Fibroblast of the aortic adventitia (primary cell): ENCODE measurements at regions not wholly inside any gene's neighbourhood (a gene's known extent, or its start where the extent isn't known, plus 50 kb on each side); places are given as distances from the start of the nearest gene placed in this dataset.

Experiments used
- DNase-seq: peaks from one replicate; pipeline ENCODE4 v3.0.0-alpha.2; 2010; ENCODE audit warnings: low read depth
- H3K4me3 ChIP-seq: 2 replicates; pipeline ENCODE4 v1.5.1; 2011; ENCODE audit warnings: low read depth, mild to moderate bottlenecking, control low read depth, low read length, moderate library complexity
- CTCF ChIP-seq: IDR thresholded peaks from 2 replicates; pipeline ENCODE4 v1.5.1; 2011; ENCODE audit warnings: mild to moderate bottlenecking, low read length, control low read depth, inconsistent platforms; ENCODE audit not compliant: insufficient read depth

- DNase-seq: no peak
- no peak overlapping the region for H3K4me3 ChIP-seq
- no peak for TF ChIP-seq CTCF
Measured at GRCh38 chr4:59956366-59956765, 1243.8 kb upstream of the ADGRL3 start.

GRCh38 chr4:59960143-59960542, 1240.0 kb upstream of the ADGRL3 start:
- DNase-seq: no peak
- no peak overlapping the region for H3K4me3 ChIP-seq
- TF ChIP-seq CTCF: no peak

DNA sequence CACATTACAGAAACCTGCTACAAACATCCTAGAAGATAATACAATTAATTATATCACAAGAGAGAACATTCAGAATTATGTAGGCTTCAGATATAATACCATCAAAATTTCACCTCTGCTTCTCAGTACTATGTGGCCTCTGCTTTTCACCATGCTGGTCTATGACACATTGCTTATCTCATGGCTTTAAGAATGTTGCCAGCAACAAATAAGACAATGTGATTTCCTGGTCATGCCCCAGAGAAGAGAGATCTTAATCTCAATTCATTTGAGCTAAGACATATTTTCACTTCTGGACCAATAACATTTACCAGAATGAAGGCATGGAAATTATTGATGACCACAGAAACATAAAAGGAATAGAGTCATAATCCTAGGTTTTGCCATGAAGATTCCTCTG, 1233.4 kb upstream of the ADGRL3 start:
- DNase-seq: no peak
- H3K4me3 ChIP-seq: no peak overlapping the region
- TF ChIP-seq CTCF: no peak

DNA sequence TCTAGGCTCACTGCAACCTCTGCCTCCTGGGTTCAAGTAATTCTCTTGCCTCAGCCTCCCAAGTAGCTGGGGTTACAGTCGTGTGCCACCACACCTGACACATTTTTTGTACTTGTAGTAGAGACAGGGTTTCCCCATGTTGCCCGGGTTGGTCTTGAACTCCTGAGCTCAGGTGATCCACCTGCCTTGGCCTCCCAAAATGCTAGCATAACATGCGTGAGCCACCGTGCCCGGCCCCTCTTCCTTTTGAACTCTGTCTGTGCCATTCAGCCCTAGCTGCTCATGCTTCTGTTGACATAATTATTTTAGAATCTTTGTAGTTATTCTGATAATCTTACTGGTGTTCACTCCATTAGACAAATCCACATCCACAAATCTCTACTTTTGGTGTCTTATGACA, 1231.3 kb upstream of the ADGRL3 start:
- no peak for TF ChIP-seq CTCF
- no peak overlapping the region for H3K4me3 ChIP-seq
- DNase-seq: no peak

GRCh38 chr4:59969909-59970308, 1230.2 kb upstream of the ADGRL3 start:
- DNase-seq: no peak
- no peak for TF ChIP-seq CTCF
- no peak overlapping the region for H3K4me3 ChIP-seq

DNA sequence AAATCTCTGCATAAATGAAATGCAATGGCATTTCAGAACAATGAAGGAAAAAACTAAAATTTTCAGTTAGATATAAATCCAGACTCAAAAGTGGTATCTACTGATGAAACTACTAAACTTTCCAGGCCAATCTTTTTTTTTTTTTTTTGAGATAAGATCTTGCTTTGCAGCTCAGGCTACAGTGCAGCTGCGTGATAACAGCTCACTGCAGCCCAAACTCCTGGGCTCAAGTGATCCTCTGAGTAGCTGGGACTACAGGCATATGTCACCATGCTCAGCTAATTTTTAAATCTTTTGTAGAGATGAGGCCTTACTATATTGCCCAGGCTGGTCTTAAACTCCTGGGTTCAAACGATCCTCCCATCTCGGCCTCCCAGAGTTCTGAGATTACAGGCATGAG, 1228.2 kb upstream of the ADGRL3 start:
- no peak for TF ChIP-seq CTCF
- no peak overlapping the region for H3K4me3 ChIP-seq
- DNase-seq: no peak

DNA sequence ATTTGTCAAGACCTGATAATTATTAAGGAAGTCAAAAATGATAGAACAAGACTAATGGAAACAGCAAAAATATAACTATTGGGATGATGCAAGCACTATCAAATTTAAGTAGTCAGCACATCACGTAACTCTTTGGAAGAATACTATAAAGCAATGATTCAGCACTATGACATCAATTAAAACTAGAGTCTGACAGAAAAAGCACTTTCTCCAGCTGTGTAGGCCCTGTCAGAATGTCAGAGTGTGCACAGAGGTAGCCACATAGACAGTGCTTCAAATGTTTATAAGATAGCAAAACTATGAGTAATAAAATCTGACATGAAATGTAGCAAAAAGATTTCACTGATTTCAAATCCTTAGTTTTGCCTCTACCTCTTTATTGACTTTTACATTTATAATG, 1226.6 kb upstream of the ADGRL3 start:
- no peak for TF ChIP-seq CTCF
- DNase-seq: no peak
- H3K4me3 ChIP-seq: no peak overlapping the region
